ENCODE measurements at regions not wholly inside any gene's neighbourhood (a gene's known extent, or its start where the extent isn't known, plus 50 kb on each side); places are given as distances from the start of the nearest gene placed in this dataset.

DNA sequence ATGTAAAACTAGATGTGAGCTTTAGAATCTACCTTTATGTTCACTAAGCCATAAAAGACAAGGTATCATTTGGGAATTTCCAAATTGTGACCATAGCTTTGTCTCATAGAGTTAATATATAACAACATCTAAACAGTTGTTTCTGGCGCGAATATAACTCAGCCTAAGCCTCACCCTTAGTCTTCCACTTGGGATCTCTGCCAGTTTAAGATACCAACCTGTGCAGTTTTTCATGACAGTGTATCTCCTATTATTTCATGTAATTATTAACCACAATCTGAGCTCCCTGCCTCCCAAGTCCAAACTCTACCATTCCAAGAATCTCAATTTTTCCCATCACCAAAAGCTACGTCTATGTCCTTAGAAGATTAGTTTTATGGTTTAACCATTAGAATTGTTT is 572.5 kb upstream of the ISX start:
- TF ChIP-seq, protein P1, sequence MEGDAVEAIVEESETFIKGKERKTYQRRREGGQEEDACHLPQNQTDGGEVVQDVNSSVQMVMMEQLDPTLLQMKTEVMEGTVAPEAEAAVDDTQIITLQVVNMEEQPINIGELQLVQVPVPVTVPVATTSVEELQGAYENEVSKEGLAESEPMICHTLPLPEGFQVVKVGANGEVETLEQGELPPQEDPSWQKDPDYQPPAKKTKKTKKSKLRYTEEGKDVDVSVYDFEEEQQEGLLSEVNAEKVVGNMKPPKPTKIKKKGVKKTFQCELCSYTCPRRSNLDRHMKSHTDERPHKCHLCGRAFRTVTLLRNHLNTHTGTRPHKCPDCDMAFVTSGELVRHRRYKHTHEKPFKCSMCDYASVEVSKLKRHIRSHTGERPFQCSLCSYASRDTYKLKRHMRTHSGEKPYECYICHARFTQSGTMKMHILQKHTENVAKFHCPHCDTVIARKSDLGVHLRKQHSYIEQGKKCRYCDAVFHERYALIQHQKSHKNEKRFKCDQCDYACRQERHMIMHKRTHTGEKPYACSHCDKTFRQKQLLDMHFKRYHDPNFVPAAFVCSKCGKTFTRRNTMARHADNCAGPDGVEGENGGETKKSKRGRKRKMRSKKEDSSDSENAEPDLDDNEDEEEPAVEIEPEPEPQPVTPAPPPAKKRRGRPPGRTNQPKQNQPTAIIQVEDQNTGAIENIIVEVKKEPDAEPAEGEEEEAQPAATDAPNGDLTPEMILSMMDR (IDR thresholded peaks at IDR 0.05): no peak
- TF ChIP-seq POLR2A (IDR thresholded peaks at IDR 0.05): no peak

All from body of pancreas (tissue), 4 donors.